GM21381 (cell line): ENCODE measurements at regions not wholly inside any gene's neighbourhood (a gene's known extent, or its start where the extent isn't known, plus 50 kb on each side); places are given as distances from the start of the nearest gene placed in this dataset.

Source experiments
- ATAC-seq: cut with Tn5 transposase; IDR thresholded peaks from one replicate; pipeline ENCODE4 v1.9.1; 2021; ENCODE audit warnings: mild to moderate bottlenecking, moderate library complexity; ENCODE audit not compliant: unreplicated experiment

GRCh38 chr2:45256173-45256866 is 247.1 kb upstream of the SIX2 start:
- no peak for ATAC-seq

DNA sequence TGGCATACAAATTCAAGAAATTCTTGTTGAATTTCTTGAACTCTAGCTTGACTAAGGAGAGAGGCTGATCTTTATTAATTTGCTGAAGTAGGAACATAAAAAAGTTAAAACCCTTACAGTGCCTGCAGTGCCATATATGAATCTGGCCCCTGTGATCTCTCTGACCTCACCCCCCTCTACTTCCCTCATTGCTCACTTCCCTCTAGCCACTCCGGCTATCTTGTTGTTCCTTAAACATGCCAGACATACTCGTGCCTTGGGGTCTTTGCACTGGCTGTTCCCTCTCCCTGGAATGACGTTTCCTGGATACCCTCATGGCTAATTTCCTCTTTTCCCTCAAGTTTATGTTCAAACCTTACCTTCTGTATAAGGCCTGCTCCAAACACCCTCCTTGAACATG is 246.3 kb upstream of the SIX2 start:
- no peak for ATAC-seq

DNA sequence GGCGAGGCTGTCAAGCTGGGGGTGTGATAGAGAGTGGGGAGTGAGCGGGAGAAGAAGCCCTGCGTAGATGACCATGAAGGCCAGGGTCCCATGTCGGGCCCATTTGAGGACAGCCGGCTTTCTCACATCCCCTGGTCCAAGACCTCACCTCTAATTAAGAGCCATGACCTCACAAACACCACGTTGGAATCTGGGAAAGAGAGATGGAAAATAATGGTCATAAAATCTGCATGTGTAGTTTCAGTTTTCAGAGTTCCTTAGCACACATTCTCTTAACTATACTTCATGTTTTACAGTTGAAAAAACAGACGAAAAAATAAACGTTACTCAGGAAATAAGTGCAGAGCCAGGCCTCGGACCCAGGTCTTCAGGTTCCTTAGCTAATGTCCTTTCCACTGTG is 244.8 kb upstream of the SIX2 start:
- ATAC-seq: no peak

GRCh38 chr2:45253151-45253550 is 243.9 kb upstream of the SIX2 start:
- ATAC-seq: no peak

GRCh38 chr2:45250176-45250575 is 240.9 kb upstream of the SIX2 start:
- no peak for ATAC-seq

DNA sequence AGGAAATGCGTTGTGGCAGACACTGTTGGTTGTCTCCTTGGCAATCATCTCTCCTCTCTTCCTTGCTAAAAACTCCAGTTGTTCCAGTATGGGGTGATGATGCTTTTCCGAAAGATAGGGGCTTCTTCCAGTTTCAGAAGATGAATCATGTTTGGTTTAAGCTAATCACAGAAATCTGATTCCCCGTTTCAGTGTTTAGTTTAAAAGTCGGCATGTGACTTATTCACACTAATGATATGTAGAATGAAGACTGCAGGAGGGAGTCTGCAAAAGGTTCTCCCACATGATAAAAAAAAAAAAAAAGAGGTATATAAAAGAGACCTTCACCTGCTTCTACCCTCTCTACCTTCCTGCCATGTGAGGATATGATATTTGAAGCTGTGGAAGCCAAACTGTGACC is 239.0 kb upstream of the SIX2 start:
- ATAC-seq: no peak

GRCh38 chr2:45244928-45245327 is 235.7 kb upstream of the SIX2 start:
- no peak for ATAC-seq

DNA sequence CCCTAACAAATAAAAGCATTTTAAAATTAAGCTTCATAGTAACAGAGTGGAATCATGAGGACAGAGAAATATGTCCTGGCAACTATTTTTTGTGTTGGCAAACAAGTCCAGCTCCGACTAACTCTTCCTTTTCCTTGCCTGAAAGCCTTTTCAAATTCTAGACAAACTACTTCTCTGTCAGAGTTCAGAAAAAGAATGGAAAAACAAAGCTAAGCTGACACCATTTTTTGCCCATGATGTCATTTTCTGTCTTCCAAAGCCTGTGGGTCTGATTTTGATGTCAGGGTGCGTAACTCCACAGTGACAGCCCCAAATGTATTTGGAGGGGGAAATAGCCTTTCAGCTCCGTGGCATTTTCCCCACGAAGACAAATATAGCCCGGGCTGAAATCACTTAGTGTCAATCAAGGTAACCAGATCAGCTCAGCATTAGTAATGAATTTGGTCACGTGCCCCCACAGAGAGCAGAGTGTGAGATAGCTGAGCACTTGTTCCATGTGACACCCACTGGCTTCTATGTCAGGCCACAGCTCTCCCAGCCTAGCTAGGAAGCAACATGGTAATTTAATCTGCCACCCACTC is 233.0 kb upstream of the SIX2 start:
- ATAC-seq: no peak

DNA sequence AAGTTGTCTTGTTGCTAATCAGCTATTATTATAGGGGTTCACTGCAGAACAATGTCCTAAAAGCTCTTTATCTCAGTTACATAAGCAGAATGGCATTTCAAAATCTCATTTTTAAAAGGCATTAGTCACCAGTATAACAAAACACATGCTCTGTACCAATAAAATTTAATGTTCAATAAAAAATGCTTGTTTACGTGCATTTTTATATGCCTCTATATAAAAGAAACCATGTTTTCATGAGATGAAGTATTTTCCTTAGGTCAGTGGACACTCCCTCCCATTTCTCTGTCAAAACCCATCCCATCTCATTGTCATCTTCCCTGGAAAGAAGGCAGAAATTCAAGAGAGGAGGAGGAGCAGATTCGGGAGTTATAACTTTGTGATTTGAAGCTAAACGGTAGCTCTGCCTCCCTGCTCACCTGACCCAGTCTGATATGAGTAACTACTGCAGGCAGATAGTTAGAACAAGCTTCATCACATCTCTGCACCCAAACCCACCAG is 231.9 kb upstream of the SIX2 start:
- ATAC-seq: no peak

DNA sequence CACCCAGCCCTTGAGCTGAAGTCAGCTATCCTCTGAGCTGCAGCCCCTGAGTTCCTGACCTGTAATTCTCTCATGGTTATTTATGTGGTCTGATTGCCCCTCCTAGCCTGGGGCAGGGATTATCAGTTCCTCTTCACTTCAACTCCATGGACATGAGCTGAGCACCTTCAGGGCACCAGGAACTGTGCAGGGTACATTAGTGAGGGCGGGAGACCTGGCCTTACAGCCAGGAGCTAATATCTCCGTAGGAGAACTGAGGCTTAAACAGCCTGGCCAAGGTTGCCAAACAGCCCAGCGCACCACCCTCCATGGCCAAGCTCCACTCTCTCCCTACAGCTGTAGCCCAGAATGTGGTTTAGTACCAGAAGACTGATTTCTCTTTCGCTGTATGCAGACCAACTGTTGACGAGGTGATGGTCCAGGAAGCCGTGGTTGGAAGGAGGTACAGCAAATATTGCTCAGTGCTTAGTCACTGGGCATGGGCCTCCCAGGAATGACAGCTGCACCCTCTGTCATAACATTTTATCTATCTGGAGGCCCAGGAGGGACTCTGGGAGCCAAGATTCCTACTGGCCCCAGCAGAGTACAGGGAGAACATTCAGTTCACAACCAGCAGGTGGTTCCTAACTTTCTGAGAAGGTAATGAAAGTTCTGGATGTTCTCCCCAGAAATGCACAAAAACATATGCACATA is 228.7 kb upstream of the SIX2 start:
- no peak for ATAC-seq

- ATAC-seq: no peak
These were observed 227.9 kb upstream of the SIX2 start for GRCh38 chr2:45237128-45237527.

DNA sequence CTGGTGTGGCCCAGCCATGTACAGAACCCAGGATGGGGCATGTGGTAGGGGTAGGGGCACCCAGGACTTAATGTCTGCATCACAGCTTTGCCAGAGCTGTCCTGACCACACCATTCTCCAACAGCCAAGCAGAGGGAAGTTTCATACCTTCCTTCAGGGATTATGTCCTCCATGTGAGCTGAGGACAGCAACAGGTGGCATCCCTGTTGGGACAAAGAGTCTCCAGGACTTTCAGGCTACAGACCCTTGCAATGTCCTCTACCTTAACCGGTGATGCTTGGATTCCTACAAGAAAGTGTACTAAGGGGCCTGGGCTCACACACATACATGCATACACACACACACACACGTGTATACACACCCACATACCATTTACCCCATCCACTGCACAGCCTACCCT is 227.0 kb upstream of the SIX2 start:
- ATAC-seq: no peak

GRCh38 chr2:45233301-45233700 is 224.0 kb upstream of the SIX2 start:
- no peak for ATAC-seq

DNA sequence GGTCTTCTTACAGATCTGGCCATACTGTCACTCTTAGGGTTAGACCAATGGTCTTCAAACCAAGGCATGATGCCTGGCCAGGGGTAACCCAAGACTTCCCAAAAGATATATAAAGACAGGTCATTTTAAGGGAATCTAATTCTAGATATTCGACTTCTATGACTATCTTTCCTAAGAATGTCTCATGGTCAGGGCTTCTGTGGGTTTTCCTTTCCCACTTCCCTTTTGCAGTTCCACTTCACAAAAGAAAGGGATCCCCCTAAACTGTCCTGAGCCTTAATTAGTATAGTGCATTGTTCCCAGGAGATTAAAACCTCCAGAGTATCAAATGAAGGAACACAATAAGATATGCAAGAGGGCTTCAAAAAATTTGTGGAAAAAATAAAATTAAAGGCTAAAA is 223.6 kb upstream of the SIX2 start:
- ATAC-seq: no peak

DNA sequence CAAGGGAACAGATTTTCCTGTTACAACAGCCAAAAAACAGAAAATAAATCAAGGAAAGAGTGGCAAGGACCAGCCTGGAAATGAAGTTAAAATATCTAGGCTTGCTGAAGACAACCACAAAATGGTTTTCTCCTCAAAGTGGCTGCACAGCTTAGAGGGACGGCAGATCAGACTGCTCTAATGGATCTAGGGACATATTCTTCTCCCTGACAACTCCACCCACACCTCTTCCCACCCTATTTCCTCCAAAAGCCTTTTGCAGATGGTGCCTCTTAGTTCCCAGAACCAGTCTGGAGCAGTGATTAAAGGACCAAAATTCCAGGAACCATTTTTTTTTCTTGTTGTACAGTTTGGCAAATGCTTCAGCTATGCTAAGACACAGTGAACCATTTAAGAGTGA is 220.2 kb upstream of the SIX2 start:
- ATAC-seq: no peak

DNA sequence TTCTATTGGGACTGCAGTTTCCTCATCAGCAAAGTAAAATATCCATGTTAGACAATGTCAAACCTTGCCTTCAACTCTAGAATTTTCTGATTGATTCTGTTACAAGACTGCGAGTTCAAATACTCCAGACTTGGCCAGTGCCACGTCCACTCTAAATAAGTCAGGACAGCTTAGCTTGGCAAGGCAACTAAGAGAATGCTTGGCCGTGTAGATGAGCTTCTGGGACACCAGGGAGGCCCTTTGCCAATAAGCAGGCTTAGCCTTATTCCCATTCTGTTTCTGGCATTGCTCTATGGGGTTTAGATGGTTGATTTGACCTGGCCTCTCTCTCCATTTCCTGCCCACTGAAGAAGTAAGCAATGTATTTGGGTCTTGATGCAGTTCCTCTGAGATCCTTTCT is 218.1 kb upstream of the SIX2 start:
- ATAC-seq: no peak

DNA sequence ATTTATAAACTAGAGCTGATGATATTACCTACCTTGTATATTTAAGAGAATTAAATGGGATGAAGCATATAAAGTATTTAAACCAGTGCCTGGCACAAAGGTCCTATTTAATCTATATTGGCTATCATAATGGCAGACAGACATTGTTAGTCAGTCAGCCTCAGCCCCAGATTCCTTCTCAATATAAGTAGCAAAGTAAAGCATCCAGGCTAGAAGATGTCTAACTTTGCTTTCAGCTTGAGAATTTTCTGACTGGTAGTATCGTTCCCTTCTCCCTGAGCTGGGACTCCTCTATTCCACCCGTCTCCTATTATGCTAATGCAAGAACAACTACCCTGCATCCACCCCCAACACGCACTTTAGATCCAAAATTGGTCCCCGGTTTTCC is 215.7 kb upstream of the SIX2 start:
- no peak for ATAC-seq

DNA sequence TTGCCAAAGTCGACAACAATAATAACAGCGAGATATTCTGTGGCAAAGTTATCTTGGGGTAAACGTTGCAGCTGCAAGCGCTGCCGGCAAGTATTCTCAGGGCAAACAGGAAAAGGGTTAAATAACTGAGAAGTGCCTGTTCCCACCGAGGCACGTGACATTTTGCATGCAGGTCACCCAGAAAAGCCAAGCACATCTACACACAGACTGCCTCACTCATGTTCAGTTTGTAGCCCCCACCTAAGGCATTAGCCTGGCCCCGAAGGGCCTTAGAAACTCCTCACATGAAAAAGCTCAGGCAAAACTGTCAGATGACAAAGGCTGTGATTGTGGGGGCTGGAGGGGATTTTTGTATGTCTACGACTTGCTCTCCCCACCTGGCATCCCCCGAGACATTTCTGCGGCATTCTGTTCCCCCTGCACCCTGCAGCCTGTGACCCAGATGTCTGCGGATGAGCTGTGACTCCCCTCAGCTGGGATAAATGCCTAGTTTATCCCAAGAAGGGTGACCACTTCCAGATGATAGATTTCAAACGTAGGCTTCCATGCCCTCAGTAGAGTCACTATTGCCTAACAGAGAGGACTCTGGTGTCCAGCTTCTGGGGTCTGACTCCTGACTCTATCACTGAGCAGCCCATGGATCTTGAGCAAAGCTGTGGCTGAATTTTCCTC is 215.2 kb upstream of the SIX2 start:
- ATAC-seq: no peak

DNA sequence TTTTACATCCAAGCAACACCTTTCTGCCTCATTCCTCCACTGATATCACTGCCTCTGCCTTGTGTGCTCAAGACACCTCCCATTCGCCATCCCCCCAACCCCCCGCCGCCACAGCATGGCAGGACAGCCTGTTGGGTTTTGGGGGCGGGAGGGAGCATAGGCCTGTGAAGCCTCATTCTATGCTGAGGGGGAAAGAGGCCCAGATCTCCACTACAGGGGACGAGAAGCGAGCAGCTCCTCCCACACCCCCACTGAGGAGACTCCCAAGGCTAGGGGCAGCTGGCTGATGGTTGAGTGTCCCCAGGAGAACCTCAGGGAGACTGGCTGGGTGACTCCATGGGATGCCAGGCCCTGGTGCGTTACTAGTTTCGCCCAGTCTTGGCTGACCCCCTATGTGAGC is 214.3 kb upstream of the SIX2 start:
- no peak for ATAC-seq

- ATAC-seq: no peak
These were observed 211.0 kb upstream of the SIX2 start for GRCh38 chr2:45220227-45220626.

- no peak for ATAC-seq
These were observed 209.7 kb upstream of the SIX2 start for GRCh38 chr2:45218931-45219339.

DNA sequence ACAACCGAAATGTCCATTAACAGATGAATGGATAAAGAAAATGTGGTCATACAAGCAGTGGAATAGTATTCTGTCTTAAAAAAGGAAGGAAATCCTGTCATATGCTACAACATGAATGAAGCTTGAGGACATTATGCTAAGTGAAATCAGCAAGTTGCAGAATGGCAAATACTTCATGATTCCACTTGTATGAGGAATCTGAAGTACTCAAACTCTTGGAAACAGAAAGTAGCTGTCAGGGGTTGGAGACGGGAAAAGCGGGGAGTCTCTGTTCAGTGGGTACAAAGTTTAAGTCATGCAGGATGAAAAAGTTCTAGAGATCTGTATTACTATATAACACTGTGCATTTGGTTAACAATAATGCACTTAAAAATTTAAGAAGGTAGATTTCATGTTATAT is 209.0 kb upstream of the SIX2 start:
- no peak for ATAC-seq
